ENCODE measurements at regions not wholly inside any gene's neighbourhood (a gene's known extent, or its start where the extent isn't known, plus 50 kb on each side); places are given as distances from the start of the nearest gene placed in this dataset.

DNA sequence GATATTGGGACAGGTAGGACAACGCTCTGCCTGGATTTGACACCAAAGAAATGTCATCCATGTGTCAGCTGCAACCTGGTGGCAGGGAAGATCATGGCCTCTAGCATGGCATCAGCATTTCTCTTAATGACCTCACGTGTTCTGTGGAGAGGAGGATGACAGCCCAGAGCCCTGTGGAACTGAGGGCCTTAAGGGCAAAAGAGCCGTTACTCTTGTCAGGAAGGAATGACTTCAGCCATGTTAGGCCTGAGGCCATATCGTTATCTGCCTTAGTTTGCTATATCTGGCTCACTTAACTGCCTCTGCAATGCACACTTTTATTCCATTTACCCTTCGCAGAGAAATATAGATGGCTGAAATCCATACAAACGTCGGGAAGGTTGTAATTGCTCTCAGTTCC lies 83.2 kb upstream of the PBX1 start:
- DNase-seq (ENCODE audit: extremely low read depth in 1 of 4, low spot score in 3 of 4) (no peak), FAIRE-seq (no peak), ATAC-seq (no peak)
- no peaks in the 10 kb centered on the region for H3K36me3 ChIP-seq (ENCODE audit: control insufficient read depth, insufficient read depth, low read length)
- no peaks in the 10 kb centered on the region for H4K20me1 ChIP-seq (replicated peaks; ENCODE audit: control insufficient read depth, insufficient read depth, low read length)
- under 1% methylated on average over 7 of the region's 7 CpGs for WGBS (ENCODE audit: insufficient coverage, low coverage, missing lambda C conversion rate)
- no peaks in the 10 kb centered on the region for H3K9me1 ChIP-seq (ENCODE audit: control insufficient read depth, insufficient read depth, low read length)
- H2AFZ ChIP-seq (ENCODE audit: low read depth, low read length): no peak overlapping the region
- BruUV-seq (replicated peaks): no TSS peak
- no peaks in the 10 kb centered on the region; a peak in 1 of 5 replicates for H3K27me3 ChIP-seq (ENCODE audit: control insufficient read depth in 2 of 2, insufficient read depth in 2 of 2, low read length in 2 of 2)
- intact Hi-C loops (cut with micrococcal nuclease): no loop called here
- H3K9ac ChIP-seq (ENCODE audit: insufficient read depth in 1 of 2, low read depth in 2 of 2, low read length in 2 of 2): no peak overlapping the region
- H3K79me2 ChIP-seq (ENCODE audit: control insufficient read depth, insufficient read depth, low read length): no peaks in the 10 kb centered on the region
- H3K27ac ChIP-seq (ENCODE audit: extremely low read depth, low read depth, low read length): no peak overlapping the region
- no peak overlapping the region for H3K4me2 ChIP-seq (ENCODE audit: insufficient read depth, low read length)
- in situ Hi-C loops (cut with MboI): no loop called here
- ChIA-PET POLR2A (interaction anchor here (0.6 kb wide), 1 partner anchor 41 kb away, joined by 3 read pairs; no protein-coding TSS in a partner anchor), CTCF (ENCODE audit: low intra/inter-chr PET ratio) (no interaction called here)
- no peak overlapping the region for H3K4me3 ChIP-seq
- H3K4me1 ChIP-seq (replicated peaks in 1 of 2; ENCODE audit: control insufficient read depth in 2 of 2, insufficient read depth in 2 of 2, low read length in 2 of 2): no peaks in the 10 kb centered on the region
- TF ChIP-seq ZNF324 (CRISPR knock-in tag; IDR thresholded peaks at IDR 0.05): no peak
- H3K9me3 ChIP-seq (replicated peaks; ENCODE audit: control insufficient read depth, insufficient read depth, low read depth, low read length): no peaks in the 10 kb centered on the region

DNA sequence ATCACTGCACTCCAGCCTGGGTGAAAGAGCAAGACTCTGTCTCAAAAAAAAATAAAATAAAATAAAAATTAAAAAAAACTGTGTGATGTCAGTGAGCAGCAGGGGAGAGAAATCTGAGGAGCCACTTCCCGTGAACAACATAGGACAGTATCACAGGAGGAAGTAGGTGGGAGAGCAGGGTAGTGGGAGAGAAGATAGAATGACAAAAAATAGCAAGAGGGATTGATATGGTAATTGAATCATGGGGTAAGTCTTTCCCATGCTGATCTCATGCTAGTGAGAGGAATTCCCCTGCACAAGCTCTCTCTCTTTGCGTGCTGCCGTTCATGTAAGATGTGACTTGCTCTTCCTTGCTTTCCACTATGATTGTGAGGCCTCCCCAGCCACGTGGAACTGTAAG lies 81.6 kb upstream of the PBX1 start:
- Histone ChIP-seq H3K4me1 (replicated peaks in 1 of 2; ENCODE audit: control insufficient read depth in 2 of 2, insufficient read depth in 2 of 2, low read length in 2 of 2) (no peaks in the 10 kb centered on the region), H3K9ac (ENCODE audit: insufficient read depth in 1 of 2, low read depth in 2 of 2, low read length in 2 of 2) (no peak overlapping the region), H3K4me3 (no peak overlapping the region), H3K27ac (ENCODE audit: extremely low read depth, low read depth, low read length) (no peak overlapping the region), H3K27me3 (ENCODE audit: control insufficient read depth in 2 of 2, insufficient read depth in 2 of 2, low read length in 2 of 2) (no peaks in the 10 kb centered on the region; a peak in 1 of 5 replicates), H3K36me3 (ENCODE audit: control insufficient read depth, insufficient read depth, low read length) (no peaks in the 10 kb centered on the region), H3K79me2 (ENCODE audit: control insufficient read depth, insufficient read depth, low read length) (no peaks in the 10 kb centered on the region), H2AFZ (ENCODE audit: low read depth, low read length) (no peak overlapping the region), H4K20me1 (replicated peaks; ENCODE audit: control insufficient read depth, insufficient read depth, low read length) (no peaks in the 10 kb centered on the region), H3K4me2 (ENCODE audit: insufficient read depth, low read length) (no peak overlapping the region), H3K9me3 (replicated peaks; ENCODE audit: control insufficient read depth, insufficient read depth, low read depth, low read length) (no peaks in the 10 kb centered on the region), H3K9me1 (ENCODE audit: control insufficient read depth, insufficient read depth, low read length) (no peaks in the 10 kb centered on the region)
- ChIA-PET POLR2A (no interaction called here), CTCF (ENCODE audit: low intra/inter-chr PET ratio) (no interaction called here)
- FAIRE-seq (no peak), DNase-seq (ENCODE audit: extremely low read depth in 1 of 4, low spot score in 3 of 4) (no peak), ATAC-seq (no peak)
- intact Hi-C loops (cut with micrococcal nuclease) (no loop called here), in situ Hi-C loops (cut with MboI) (no loop called here)
- WGBS (ENCODE audit: insufficient coverage, low coverage, missing lambda C conversion rate): 0% methylated on average over 4 of the region's 4 CpGs
- TF ChIP-seq ILK (tag; IDR thresholded peaks at IDR 0.05; ENCODE audit: borderline replicate concordance, low read depth) (no peak), MAFK (IDR thresholded peaks at IDR 0.05; ENCODE audit: low read length) (no peak), ZNF24 (IDR thresholded peaks at IDR 0.05) (no peak), PHF8 (IDR thresholded peaks at IDR 0.05; ENCODE audit: borderline replicate concordance, low read length) (no peak), ZBTB8A (IDR thresholded peaks at IDR 0.05; ENCODE audit: partially characterized antibody) (no peak), ILF3 (IDR thresholded peaks at IDR 0.05; ENCODE audit: borderline replicate concordance) (no peak), LCOR (CRISPR knock-in tag; IDR thresholded peaks at IDR 0.05) (no peak)
- TF ChIP-seq, protein P1, sequence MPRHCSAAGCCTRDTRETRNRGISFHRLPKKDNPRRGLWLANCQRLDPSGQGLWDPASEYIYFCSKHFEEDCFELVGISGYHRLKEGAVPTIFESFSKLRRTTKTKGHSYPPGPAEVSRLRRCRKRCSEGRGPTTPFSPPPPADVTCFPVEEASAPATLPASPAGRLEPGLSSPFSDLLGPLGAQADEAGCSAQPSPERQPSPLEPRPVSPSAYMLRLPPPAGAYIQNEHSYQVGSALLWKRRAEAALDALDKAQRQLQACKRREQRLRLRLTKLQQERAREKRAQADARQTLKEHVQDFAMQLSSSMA (CRISPR knock-in tag; IDR thresholded peaks at IDR 0.05): no peak
- no TSS peak for BruUV-seq (replicated peaks)

All from K562 (cell line).